B cell (primary cell): ENCODE measurements at regions not wholly inside any gene's neighbourhood (a gene's known extent, or its start where the extent isn't known, plus 50 kb on each side); places are given as distances from the start of the nearest gene placed in this dataset.

Experiments used
- ATAC-seq: fragments of 200-7000 bp; cut with Tn5 transposase; one replicate; pipeline ENCODE4 v1.10.0; 2021; ENCODE audit warnings: low read depth, mild to moderate bottlenecking, moderate number of reproducible peaks, moderate library complexity
- CTCF ChIA-PET: fragments of 350-600 bp; sonication (Branson Sonifier 250); formaldehyde crosslinking; loops from one replicate; lab custom pipeline; 2021; ENCODE audit warnings: antibody characterized with exemption, inconsistent platforms; lab: Charles Lee
- POLR2A ChIA-PET: fragments of 350-600 bp; sonication (Branson Sonifier 250); formaldehyde crosslinking; loops from one replicate; lab custom pipeline; 2021; ENCODE audit warnings: antibody characterized with exemption; lab: Charles Lee
- DNase-seq: peaks from one replicate; pipeline ENCODE4 v3.0.0; 2013
- H2AFZ ChIP-seq: 2 replicates; pipeline ENCODE4 v1.6.1; 2012; ENCODE audit warnings: mild to moderate bottlenecking, low read depth, low read length; ENCODE audit not compliant: insufficient read depth, poor library complexity, severe bottlenecking
- H3K27ac ChIP-seq, 2 donors: 1 replicate in 1 of 2; 2 replicates in 1 of 2; pipeline ENCODE4 v1.5.1; 2012 to 2013; ENCODE audit warnings: low read length in 2 of 2, mild to moderate bottlenecking in 2 of 2, moderate library complexity in 1 of 2
- H3K27me3 ChIP-seq, 4 experiments: fragments of 200-600 bp in 1 of 4; sonication (generic) in 1 of 4; replicated peaks in 1 of 4; 1 replicate in 2 of 4; 2 replicates in 2 of 4; pipeline versions ENCODE4 v1.6.1 to v1.7.0; 2013 to 2016; ENCODE audit warnings: low read length in 3 of 4, mild to moderate bottlenecking in 2 of 4, mixed read lengths in 1 of 4, moderate library complexity in 1 of 4; ENCODE audit not compliant: insufficient read depth in 4 of 4, control insufficient read depth in 3 of 4; ENCODE audit errors: control extremely low read depth in 1 of 4
- H3K36me3 ChIP-seq, 2 experiments: replicated peaks in 1 of 2; 1 replicate in 1 of 2; 2 replicates in 1 of 2; pipeline versions ENCODE4 v1.6.1 to v1.7.1; 2013; ENCODE audit warnings: low read length in 1 of 2; ENCODE audit not compliant: insufficient read depth in 2 of 2, control insufficient read depth in 1 of 2; ENCODE audit errors: control extremely low read depth in 1 of 2, extremely low read depth in 1 of 2
- H3K4me1 ChIP-seq, 2 donors: fragments of 200-600 bp in 1 of 2; sonication (generic) in 1 of 2; 1 replicate in 1 of 2; 2 replicates in 1 of 2; pipeline versions ENCODE4 v1.5.1 to v1.6.1; 2013 to 2017; ENCODE audit warnings: low read length in 2 of 2; ENCODE audit not compliant: control insufficient read depth in 2 of 2, insufficient read depth in 2 of 2
- H3K4me2 ChIP-seq: replicated peaks from 2 replicates; pipeline ENCODE3; 2012; ENCODE audit warnings: mild to moderate bottlenecking, low read depth, low read length; ENCODE audit not compliant: poor library complexity, severe bottlenecking
- H3K4me3 ChIP-seq, 5 experiments: fragments of 200-600 bp in 1 of 5; sonication (generic) in 1 of 5; 1 replicate in 3 of 5; 2 replicates in 2 of 5; pipeline versions ENCODE4 v1.5.1 to v1.7.0; 2011 to 2016; ENCODE audit warnings: low read length in 4 of 5, mild to moderate bottlenecking in 4 of 5, low read depth in 2 of 5, control low read depth in 1 of 5, moderate library complexity in 1 of 5; ENCODE audit not compliant: insufficient read depth in 1 of 5; ENCODE audit errors: control extremely low read depth in 1 of 5, extremely low read depth in 1 of 5
- H3K79me2 ChIP-seq: fragments of 200-600 bp; sonication (generic); one replicate; pipeline ENCODE4 v1.6.0; 2016; ENCODE audit warnings: low read length; ENCODE audit not compliant: control insufficient read depth, insufficient read depth
- H3K9ac ChIP-seq: fragments of 200-600 bp; sonication (generic); 2 replicates; pipeline ENCODE4 v1.6.1; 2017; ENCODE audit warnings: mild to moderate bottlenecking, low read length, moderate library complexity
- H3K9me3 ChIP-seq, 3 donors: one replicate each; pipeline versions ENCODE4 v1.6.1 to v1.7.1; 2013; ENCODE audit warnings: low read length in 2 of 3; ENCODE audit not compliant: control insufficient read depth in 2 of 3, insufficient read depth in 1 of 3; ENCODE audit errors: control extremely low read depth in 1 of 3
- H4K20me1 ChIP-seq: 2 replicates; pipeline ENCODE4 v1.6.0; 2012; ENCODE audit warnings: mild to moderate bottlenecking, low read length; ENCODE audit not compliant: insufficient read depth, control insufficient read depth, poor library complexity, severe bottlenecking
- H3K27ac Mint-ChIP-seq: one replicate; pipeline ENCODE4 v1.8.0; 2021; ENCODE audit warnings: mixed read lengths
- H3K27me3 Mint-ChIP-seq: one replicate; pipeline ENCODE4 v1.8.0; 2021; ENCODE audit warnings: mixed read lengths
- H3K4me1 Mint-ChIP-seq: one replicate; pipeline ENCODE4 v1.8.0; 2021; ENCODE audit warnings: mixed read lengths
- H3K4me3 Mint-ChIP-seq: one replicate; pipeline ENCODE4 v1.8.0; 2021; ENCODE audit warnings: mixed read lengths
- H3K9me3 Mint-ChIP-seq: one replicate; pipeline ENCODE4 v1.8.0; 2022; ENCODE audit warnings: mixed read lengths; ENCODE audit not compliant: insufficient read depth
- CTCF ChIP-seq: fragments of 200-600 bp; IDR thresholded peaks from one replicate; pipeline ENCODE4 v1.8.0; 2022; ENCODE audit warnings: antibody characterized with exemption, mild to moderate bottlenecking
- EZH2 ChIP-seq: IDR thresholded peaks from 2 replicates; pipeline ENCODE4 v1.6.1; 2012; ENCODE audit warnings: borderline replicate concordance, low read depth, mild to moderate bottlenecking, moderate library complexity, low read length; ENCODE audit not compliant: insufficient read depth, poor library complexity, severe bottlenecking
- WGBS: methylation state at CpG from one replicate; pipeline ENCODE4 v1.1.5; 2013; ENCODE audit warnings: missing lambda C conversion rate; ENCODE audit not compliant: insufficient coverage; 5-methylcytosine and 5-hydroxymethylcytosine counted together
- intact Hi-C: fragments of 100-400 bp; cut with micrococcal nuclease; formaldehyde crosslinking; loops from one replicate; pipeline ENCODE4 v1.10.0; 2022

GRCh38 chr16:9248162-9248561 is 156.7 kb downstream of the HAPSTR1 start:
- DNase-seq (no peak), ATAC-seq (no peak)
- Mint-ChIP-seq H3K4me3 (no peak overlapping the region), H3K27ac (no peak overlapping the region), H3K9me3 (no peaks in the 10 kb centered on the region), H3K27me3 (peaks cover 34% of the 10 kb centered on the region), H3K4me1 (no peaks in the 10 kb centered on the region)
- H3K4me3 ChIP-seq = no peak overlapping the region
- intact Hi-C loops = no loop called here
- no peak overlapping the region for H3K27ac ChIP-seq
- peaks cover 0 to 3% (median 0%) of the 10 kb centered on the region in 4 experiments for H3K27me3 ChIP-seq
- H3K9me3 ChIP-seq = no peaks in the 10 kb centered on the region
- no peak overlapping the region for H3K9ac ChIP-seq
- H3K36me3 ChIP-seq = no peaks in the 10 kb centered on the region
- no peak for TF ChIP-seq CTCF
- no peak for TF ChIP-seq EZH2
- H2AFZ ChIP-seq = no peak overlapping the region
- ChIA-PET CTCF (interaction anchor here (0.6 kb wide), 1 partner anchor 798 kb away, joined by 3 read pairs; no protein-coding TSS in a partner anchor), POLR2A (no interaction called here)
- no peaks in the 10 kb centered on the region for H3K4me1 ChIP-seq
- WGBS = 20% methylated on average over 1 of the region's 2 CpGs
- no peaks in the 10 kb centered on the region for H3K79me2 ChIP-seq
- H3K4me2 ChIP-seq = no peak overlapping the region
- no peaks in the 10 kb centered on the region for H4K20me1 ChIP-seq

- Mint-ChIP-seq H3K4me3 (no peak overlapping the region), H3K27ac (no peak overlapping the region), H3K27me3 (peaks cover 41% of the 10 kb centered on the region), H3K9me3 (no peaks in the 10 kb centered on the region), H3K4me1 (no peaks in the 10 kb centered on the region)
- Histone ChIP-seq H3K4me3 (no peak overlapping the region), H3K9ac (no peak overlapping the region), H3K4me2 (no peak overlapping the region), H3K27ac (no peak overlapping the region), H3K79me2 (no peaks in the 10 kb centered on the region), H4K20me1 (no peaks in the 10 kb centered on the region), H2AFZ (no peak overlapping the region), H3K36me3 (no peaks in the 10 kb centered on the region), H3K27me3 (peaks cover 0 to 3% (median 0%) of the 10 kb centered on the region in 4 experiments), H3K9me3 (no peaks in the 10 kb centered on the region), H3K4me1 (no peaks in the 10 kb centered on the region)
- no peak for TF ChIP-seq CTCF
- no peak for TF ChIP-seq EZH2
- no peak for ATAC-seq
- intact Hi-C loops = no loop called here
- CTCF ChIA-PET = no interaction called here
- POLR2A ChIA-PET = no interaction called here
- no peak for DNase-seq
- no CpG with 5 or more reads among the region's 4 CpGs for WGBS
These were observed 158.1 kb downstream of the HAPSTR1 start for GRCh38 chr16:9249534-9249933.
